ENCODE measurements at regions not wholly inside any gene's neighbourhood (a gene's known extent, or its start where the extent isn't known, plus 50 kb on each side); places are given as distances from the start of the nearest gene placed in this dataset.
"Not testable (repeated sequence)": the region's sequence is repeated elsewhere in the genome, so short reads cannot be mapped to it uniquely, and the experiment has no call there.

- no peak for DNase-seq (ENCODE audit: low spot score)
Observed at GRCh38 chr1:194917769-194918168, 1690.5 kb downstream of the KCNT2 start.

- no peak for DNase-seq (ENCODE audit: low spot score)
Observed at GRCh38 chr1:194908643-194909042, 1699.6 kb downstream of the KCNT2 start.

DNA sequence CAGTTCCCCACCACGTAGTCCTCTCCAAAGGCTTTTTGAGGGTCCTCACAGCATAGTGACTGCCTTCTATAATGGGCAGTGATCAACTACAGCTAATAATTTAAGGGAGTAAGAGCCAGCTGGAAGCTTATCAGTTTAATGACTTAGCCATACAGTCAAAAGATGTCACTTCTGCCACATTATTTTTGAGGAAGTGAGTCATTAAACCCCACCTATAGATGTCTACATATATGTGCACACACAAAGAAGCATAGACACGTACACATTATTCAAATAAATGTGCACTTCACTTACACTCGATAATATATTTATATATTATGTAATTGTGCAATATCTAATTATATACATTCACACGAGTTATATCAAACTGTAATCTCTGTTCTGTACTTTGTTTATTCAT lies 1704.7 kb downstream of the KCNT2 start:
- DNase-seq (ENCODE audit: low spot score) = no peak

GRCh38 chr1:194889310-194889709 lies 1702.9 kb upstream of the B3GALT2 start:
- DNase-seq (ENCODE audit: low spot score) = no peak

- DNase-seq (ENCODE audit: low spot score) = no peak
Observed at GRCh38 chr1:194870860-194871259, 1684.4 kb upstream of the B3GALT2 start.

DNA sequence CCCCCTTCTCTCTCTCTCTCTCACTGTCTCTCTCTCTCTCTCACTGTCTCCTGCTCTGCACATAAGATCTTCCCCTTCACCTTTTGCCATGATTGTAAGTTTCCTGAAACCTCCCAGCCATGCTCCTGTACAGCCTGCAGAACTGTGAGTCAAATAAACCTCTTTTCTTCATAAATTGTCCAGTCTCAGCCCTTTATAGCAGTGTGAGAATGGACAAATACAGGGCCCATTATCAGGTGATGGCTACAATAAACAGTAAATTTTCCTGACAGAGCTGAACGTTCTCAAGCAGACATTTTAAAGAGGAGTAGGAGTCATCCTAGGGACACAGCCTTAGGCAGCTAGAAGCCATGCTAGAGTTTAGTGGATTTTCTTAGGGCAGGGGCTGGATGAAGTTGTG lies 1679.7 kb upstream of the B3GALT2 start:
- no peak for DNase-seq (ENCODE audit: low spot score)

DNA sequence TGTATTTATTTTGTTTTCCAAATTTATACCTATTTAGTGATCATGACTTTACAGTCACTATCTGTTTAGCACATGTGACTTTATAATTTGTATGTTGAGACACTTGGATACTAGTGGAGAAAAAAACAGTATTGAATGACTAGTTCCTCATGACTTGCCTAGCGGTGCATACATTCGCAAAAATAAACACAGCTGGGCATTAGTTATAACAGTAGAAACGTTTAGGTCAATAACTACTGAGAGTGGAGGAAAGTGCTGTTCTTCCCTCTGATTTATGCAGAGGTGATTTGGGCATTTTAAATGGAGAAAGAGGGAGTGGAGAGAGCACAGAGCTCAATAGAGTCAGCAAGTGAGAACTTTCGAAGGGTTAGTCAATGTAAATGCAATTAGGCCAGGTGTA lies 1679.0 kb upstream of the B3GALT2 start:
- no peak for DNase-seq (ENCODE audit: low spot score)

DNA sequence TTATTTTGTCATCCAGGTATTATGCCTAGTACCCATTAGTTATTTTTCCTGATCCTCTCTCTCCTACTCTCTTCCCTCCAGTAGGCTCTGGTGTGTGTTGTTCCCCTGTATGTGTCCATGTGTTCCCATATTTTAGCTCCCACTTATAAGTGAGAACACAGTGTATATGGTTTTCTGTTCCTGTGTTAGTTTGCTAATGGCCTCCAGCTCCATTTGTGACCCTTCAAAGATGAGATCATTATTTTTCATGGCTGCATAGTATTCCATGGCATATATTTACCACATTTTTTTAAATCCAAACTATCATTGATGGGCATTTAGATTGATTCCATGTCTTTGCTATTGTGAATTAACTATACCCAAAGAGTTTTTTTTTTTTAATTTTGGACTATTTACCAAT lies 1675.7 kb upstream of the B3GALT2 start:
- no peak for DNase-seq (ENCODE audit: low spot score)

DNA sequence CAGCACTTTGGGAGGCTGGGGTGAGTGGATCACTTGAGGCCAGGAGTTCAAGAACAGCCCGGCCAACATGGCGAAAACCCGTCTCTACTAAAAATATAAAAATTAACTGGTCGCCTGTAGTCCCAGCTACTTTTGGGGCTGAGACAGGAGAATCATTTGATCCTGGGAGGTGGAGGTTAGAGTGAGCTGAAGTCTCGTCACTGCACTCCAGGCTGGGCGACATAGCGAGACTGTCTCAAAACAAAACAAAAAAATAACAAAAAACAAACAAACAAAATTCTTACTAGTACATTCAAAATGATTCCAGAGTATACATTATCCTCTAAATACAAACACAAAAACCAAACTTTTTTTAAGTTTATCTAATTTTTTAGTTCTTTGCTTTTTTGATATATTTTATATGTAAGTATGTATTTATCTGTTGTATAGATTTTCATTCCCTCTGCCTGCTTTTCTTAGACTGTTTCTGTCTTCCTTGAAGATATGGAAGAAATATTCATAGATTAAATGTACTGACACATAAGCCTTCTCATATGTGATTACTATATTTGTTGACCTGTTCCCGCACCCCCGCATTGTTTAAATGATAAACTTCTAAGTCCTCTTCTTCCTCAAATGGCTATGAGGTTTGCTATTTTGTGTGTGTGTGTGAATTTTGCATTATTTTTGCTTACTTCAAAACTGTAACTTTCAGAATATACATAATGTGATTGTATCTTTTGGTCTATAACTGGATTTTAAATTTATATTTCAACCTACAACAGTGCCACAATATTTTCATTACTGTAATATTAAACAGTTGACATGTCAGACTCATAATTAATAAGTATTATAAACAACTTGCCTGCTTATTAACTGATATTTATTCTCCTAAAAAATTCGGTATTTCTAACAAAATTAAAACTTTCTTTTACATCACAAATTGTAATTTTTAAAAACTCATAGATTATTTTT lies 1674.1 kb upstream of the B3GALT2 start:
- DNase-seq (ENCODE audit: low spot score) = no peak

- not testable (repeated sequence) for DNase-seq (ENCODE audit: low spot score)
Observed at GRCh38 chr1:194859481-194860154, 1673.2 kb upstream of the B3GALT2 start.

- DNase-seq (ENCODE audit: low spot score) = not testable (repeated sequence)
Observed at GRCh38 chr1:194858811-194859480, 1672.5 kb upstream of the B3GALT2 start.

DNA sequence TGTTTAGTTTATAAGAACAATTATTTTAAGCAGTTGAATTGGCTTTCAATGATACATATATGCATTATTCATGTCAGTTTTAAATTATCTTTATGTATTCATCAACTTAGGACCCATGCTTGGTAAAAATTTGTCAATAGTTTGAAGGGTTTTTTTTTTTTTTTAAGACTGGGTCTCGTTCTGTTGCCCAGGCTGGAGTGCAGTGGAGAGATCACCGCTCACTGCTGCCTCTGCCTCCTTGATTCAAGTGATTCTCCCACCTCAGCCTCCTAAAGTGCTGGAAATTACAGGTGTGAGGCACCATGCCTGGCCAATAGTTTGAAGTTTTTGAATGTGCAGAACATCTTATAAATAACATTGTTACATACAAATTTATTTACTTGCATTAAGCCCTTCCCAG lies 1671.0 kb upstream of the B3GALT2 start:
- DNase-seq (ENCODE audit: low spot score) = no peak

DNA sequence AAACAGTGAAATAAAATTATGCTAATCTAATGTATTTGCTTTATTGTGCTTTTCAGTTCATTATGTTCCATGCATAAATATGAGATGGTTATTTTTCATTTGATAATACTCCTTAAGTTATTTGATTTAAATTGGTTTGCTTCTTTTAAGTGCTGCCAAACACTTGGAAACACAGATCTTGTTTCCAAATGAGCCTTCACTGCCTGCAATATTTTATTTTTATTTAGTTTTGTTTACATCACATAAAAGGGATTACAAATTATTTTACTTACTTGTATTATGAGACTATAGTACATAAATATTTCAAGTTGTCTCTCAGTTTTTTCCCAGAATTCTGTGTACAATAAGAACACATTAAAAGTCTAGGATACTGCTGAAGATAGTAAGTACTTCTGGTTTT lies 1662.4 kb upstream of the B3GALT2 start:
- no peak for DNase-seq (ENCODE audit: low spot score)

GRCh38 chr1:194846488-194846887 lies 1660.1 kb upstream of the B3GALT2 start:
- no peak for DNase-seq (ENCODE audit: low spot score)

GRCh38 chr1:194843077-194843476 lies 1656.7 kb upstream of the B3GALT2 start:
- DNase-seq (ENCODE audit: low spot score) = no peak

DNA sequence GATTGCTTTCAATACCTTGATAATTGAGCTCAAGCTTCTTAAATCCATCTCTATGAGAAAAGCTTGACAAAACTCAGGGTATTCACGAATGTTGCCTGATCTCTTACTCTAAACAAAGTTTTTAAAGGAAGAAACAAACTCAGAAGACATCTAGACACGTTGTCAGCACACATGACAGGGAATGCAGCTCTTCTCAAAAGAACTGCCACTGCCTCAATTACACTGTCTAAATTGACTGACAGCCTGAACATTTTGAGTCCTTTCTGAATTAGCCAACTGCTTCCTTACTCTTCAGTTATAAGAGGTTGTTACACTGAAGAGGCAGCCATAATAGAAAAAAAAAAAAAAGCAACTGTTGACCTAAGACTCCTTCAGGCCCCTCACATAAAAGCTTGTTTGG lies 1646.7 kb upstream of the B3GALT2 start:
- DNase-seq (ENCODE audit: low spot score) = no peak

DNA sequence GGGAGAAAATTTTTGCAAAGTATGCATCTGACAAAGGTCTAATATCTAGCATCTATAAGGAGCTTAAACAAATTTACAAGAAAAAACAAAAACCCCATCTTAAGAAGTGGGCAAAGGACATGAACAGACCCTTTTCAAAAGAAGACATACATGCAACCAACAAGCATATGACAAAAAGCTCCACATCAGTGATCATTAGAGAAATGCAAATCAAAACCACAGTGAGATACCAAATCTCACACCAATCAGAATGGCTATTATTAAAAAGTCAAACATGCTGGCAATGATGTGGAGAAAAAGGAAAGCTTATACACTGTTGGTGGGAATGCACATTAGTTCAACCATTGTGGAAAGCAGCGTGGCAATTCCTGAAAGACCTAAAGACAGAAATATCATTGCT lies 1645.2 kb upstream of the B3GALT2 start:
- DNase-seq (ENCODE audit: low spot score) = not testable (repeated sequence)

- DNase-seq (ENCODE audit: low spot score) = no peak
Observed at GRCh38 chr1:194830387-194830786, 1644.0 kb upstream of the B3GALT2 start.

DNA sequence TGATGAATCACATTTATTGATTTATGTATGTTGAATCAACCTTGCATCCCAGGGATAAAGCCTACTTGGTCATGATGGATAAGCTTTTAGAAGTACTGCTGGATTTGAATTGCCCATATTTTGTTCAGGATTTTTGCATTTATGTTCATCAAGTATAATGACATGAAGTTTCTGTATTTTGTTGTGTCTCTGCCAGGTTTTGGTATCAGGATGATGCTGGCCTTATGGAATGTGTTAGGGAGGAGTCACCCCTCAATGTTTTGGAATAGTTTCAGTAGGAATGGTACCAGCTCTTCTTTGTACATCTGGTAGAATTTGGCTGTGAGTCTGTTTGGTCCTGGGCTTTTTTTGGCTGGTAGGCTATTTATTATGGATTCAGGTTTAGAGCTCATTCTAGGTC lies 1643.1 kb upstream of the B3GALT2 start:
- DNase-seq (ENCODE audit: low spot score) = no peak

DNA sequence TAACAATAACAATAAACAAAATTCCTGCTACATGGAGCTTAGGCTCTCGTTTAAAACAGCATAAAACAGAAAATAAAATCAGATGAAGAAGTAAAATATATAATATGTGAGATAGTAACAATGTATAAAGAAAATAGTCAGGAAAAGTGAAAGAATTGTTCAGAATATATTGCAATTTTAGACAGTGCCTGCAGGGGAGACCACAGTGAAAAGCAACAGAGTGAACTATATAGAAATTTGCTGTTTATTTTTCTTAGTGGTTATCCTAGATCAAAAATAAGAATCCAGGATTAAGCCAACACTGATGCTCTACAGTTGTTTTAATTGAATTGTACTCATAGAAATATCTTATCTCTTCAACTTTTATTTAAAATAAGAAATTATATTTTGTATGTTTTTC lies 1639.0 kb upstream of the B3GALT2 start:
- DNase-seq (ENCODE audit: low spot score) = no peak

GRCh38 chr1:194821091-194821490 lies 1634.7 kb upstream of the B3GALT2 start:
- no peak for DNase-seq (ENCODE audit: low spot score)

GRCh38 chr1:194818674-194819073 lies 1632.3 kb upstream of the B3GALT2 start:
- no peak for DNase-seq (ENCODE audit: low spot score)

- no peak for DNase-seq (ENCODE audit: low spot score)
Observed at GRCh38 chr1:194816859-194817258, 1630.4 kb upstream of the B3GALT2 start.
